Thoracic aorta (tissue), 2 donors: ENCODE measurements at regions not wholly inside any gene's neighbourhood (a gene's known extent, or its start where the extent isn't known, plus 50 kb on each side); places are given as distances from the start of the nearest gene placed in this dataset.

ENCODE experiments used
- ATAC-seq: fragments of 150-250 bp; one replicate; pipeline ENCODE4 v1.8.0; 2017; ENCODE audit warnings: low read depth; ENCODE audit not compliant: insufficient number of reproducible peaks, low FRiP score
- DNase-seq: peaks from one replicate; pipeline ENCODE4 v3.0.0-alpha.2; 2020; ENCODE audit warnings: low spot score
- H3K27ac ChIP-seq, 2 donors: fragments of 200-600 bp; sonication (generic); 1 replicate in 1 of 2; 2 replicates in 1 of 2; pipeline ENCODE4 v1.5.1; 2016; ENCODE audit warnings: mild to moderate bottlenecking in 2 of 2, moderate library complexity in 2 of 2
- H3K27me3 ChIP-seq: fragments of 200-600 bp; sonication (generic); replicated peaks from 2 replicates; pipeline ENCODE4 v1.6.0; 2016; ENCODE audit warnings: mild to moderate bottlenecking; ENCODE audit not compliant: insufficient read depth
- H3K36me3 ChIP-seq: fragments of 200-600 bp; sonication (generic); one replicate; pipeline ENCODE4 v1.5.1; 2016
- H3K4me1 ChIP-seq, 2 donors: fragments of 200-600 bp; sonication (generic); 1 replicate in 1 of 2; 2 replicates in 1 of 2; pipeline versions ENCODE4 v1.5.1 to v1.6.0; 2016; ENCODE audit warnings: low read depth in 2 of 2, mild to moderate bottlenecking in 1 of 2; ENCODE audit not compliant: control insufficient read depth in 1 of 2
- H3K4me3 ChIP-seq: fragments of 200-600 bp; sonication (generic); 2 replicates; pipeline ENCODE4 v1.5.1; 2016; ENCODE audit warnings: mild to moderate bottlenecking
- H3K9me3 ChIP-seq: fragments of 200-600 bp; sonication (generic); 2 replicates; pipeline ENCODE4 v1.5.1; 2016
- TF ChIP-seq, protein P1 (sequence below): fragments of 200-600 bp; sonication (generic); IDR thresholded peaks from one replicate; pipeline ENCODE4 v1.5.1; 2019; ENCODE audit warnings: antibody characterized with exemption

DNA sequence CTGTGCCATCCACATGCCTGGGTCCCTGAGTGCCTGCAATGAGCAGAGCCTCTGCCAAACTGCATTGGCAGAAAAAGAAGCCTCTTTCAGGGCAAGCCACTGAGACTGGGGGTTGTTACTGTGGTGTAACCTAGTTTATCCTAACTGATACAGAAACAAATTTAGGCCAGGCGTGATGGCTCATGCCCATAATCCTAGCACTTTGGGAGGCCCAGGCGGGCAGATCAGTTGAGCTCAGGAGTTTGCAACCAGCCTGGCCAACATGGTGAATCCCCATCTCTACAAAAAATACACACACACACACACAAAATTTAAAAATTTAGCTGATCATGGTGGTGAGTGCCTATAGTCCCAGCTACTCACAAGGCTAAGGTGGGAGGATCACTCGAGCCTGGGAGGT lies 221.6 kb downstream of the TBC1D2B start:
- no peak overlapping the region for H3K27ac ChIP-seq
- H3K9me3 ChIP-seq, result no peaks in the 10 kb centered on the region
- DNase-seq, result no peak
- H3K4me1 ChIP-seq, result no peaks in the 10 kb centered on the region
- no peak overlapping the region for H3K4me3 ChIP-seq
- TF ChIP-seq, protein P1, sequence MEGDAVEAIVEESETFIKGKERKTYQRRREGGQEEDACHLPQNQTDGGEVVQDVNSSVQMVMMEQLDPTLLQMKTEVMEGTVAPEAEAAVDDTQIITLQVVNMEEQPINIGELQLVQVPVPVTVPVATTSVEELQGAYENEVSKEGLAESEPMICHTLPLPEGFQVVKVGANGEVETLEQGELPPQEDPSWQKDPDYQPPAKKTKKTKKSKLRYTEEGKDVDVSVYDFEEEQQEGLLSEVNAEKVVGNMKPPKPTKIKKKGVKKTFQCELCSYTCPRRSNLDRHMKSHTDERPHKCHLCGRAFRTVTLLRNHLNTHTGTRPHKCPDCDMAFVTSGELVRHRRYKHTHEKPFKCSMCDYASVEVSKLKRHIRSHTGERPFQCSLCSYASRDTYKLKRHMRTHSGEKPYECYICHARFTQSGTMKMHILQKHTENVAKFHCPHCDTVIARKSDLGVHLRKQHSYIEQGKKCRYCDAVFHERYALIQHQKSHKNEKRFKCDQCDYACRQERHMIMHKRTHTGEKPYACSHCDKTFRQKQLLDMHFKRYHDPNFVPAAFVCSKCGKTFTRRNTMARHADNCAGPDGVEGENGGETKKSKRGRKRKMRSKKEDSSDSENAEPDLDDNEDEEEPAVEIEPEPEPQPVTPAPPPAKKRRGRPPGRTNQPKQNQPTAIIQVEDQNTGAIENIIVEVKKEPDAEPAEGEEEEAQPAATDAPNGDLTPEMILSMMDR, result no peak
- H3K36me3 ChIP-seq, result no peaks in the 10 kb centered on the region
- H3K27me3 ChIP-seq, result no peaks in the 10 kb centered on the region
- ATAC-seq, result no peak

DNA sequence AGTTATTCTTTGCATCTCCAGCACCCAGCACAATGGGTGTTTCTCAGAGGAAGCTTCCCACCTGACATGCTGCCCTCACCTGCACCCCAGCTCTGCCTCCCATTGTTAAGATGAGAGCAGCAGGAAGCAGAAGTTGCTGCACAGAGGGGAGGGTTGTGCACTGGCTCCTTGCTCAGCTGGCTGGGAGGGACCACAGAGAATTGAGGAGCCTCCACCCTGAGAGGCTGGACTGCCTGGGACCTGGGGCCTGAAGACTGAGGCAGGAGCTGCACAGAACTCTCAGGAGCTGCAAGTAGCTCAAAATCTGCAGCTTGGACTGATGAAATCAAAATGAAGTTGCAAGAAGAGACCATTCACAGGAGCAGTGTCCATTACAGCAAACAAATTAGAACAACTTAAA lies 222.3 kb upstream of the LINGO1 start:
- TF ChIP-seq, protein P1, result no peak
- no peak for ATAC-seq
- H3K4me3 ChIP-seq, result no peak overlapping the region
- no peaks in the 10 kb centered on the region for H3K27me3 ChIP-seq
- peaks cover 5% of the 10 kb centered on the region for H3K9me3 ChIP-seq
- DNase-seq, result no peak
- H3K36me3 ChIP-seq, result no peaks in the 10 kb centered on the region
- no peaks in the 10 kb centered on the region for H3K4me1 ChIP-seq
- H3K27ac ChIP-seq, result no peak overlapping the region

DNA sequence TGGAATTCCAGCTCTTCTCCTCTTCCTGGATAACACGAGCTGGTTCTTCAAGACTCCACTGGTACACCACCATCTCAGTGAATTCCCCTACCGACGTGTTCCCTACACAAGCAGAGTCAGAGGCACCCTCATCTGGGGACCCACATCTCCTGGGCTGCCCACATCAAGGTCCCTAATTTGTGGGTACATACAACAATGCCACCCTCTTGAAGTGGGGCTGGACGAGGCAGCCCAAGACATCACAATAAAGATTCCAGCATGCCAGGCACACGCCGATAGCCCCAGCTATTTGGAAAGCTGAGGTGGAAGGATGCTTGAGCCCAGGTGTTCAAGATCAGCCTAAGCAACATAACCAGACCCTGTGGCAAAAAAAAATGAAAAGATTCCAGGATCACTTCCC lies 221.2 kb upstream of the LINGO1 start:
- Histone ChIP-seq H3K4me1 (no peaks in the 10 kb centered on the region), H3K9me3 (peaks cover 6% of the 10 kb centered on the region), H3K27ac (no peak overlapping the region), H3K27me3 (no peaks in the 10 kb centered on the region), H3K4me3 (no peak overlapping the region), H3K36me3 (no peaks in the 10 kb centered on the region)
- TF ChIP-seq, protein P1, result no peak
- DNase-seq (no peak), ATAC-seq (no peak)

DNA sequence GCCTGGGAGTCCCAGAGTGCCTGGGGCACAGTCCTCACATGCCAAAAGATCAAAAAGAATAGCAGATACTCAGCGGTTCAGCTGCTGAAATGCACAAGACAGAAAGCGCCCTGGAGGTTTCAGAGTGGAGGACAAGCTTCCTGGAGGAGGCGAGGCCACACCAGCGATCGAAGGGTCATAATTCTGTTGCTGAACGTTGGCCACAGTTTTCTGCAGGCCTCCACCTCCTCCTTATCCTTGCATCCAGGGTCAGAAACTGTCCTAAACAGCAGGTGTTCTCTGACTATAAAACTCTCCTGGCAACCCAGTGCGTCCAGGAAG lies 220.3 kb upstream of the LINGO1 start:
- TF ChIP-seq, protein P1, result no peak
- DNase-seq (no peak), ATAC-seq (no peak)
- no peaks in the 10 kb centered on the region for H3K27me3 ChIP-seq
- no peak overlapping the region for H3K4me3 ChIP-seq
- H3K36me3 ChIP-seq, result no peaks in the 10 kb centered on the region
- no peaks in the 10 kb centered on the region for H3K4me1 ChIP-seq
- no peak overlapping the region for H3K27ac ChIP-seq
- peaks cover 6% of the 10 kb centered on the region for H3K9me3 ChIP-seq

DNA sequence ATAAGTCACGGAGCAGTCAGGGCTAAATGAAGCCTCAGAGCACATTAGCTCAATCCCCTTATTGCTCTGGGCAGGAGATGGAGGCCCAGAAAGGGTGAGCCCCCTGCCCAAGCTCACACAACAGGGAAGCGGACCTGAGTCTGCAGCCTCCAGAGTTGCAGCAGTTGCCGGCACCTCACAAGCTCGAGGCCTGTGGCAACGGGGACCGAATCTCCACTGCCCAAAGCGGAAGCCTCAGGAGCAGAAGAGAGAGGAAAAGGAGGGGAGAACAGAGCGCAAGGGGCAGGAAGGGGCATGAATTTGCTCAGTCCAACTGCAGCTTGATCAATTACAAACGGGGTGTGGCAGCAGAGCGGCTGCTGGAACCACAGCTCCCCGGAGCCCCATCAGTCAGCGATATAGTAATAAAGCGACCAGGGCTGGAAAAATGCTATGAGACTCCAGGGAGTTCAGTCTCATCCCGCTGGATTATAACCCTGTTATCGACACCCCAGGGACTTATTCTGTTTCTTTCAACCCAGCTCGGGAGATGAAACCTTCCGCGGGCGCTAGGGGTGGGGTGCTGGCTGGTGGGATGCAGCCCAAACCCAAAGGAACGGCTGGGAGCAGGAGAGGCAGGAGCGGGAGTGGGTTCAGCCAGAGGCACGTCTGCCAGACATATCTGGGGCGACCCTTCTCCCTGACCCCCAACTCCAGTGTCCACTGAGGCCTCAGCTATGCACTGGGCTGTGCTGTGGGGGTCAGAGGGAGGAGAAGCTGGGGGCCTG lies 219.7 kb upstream of the LINGO1 start:
- H3K9me3 ChIP-seq, result peaks cover 6% of the 10 kb centered on the region
- no peaks in the 10 kb centered on the region for H3K27me3 ChIP-seq
- no peak overlapping the region for H3K4me3 ChIP-seq
- no peaks in the 10 kb centered on the region for H3K4me1 ChIP-seq
- H3K27ac ChIP-seq, result no peak overlapping the region
- DNase-seq (no peak), ATAC-seq (no peak)
- TF ChIP-seq, protein P1, result no peak
- H3K36me3 ChIP-seq, result no peaks in the 10 kb centered on the region
